VCaP (cell line): ENCODE measurements at regions not wholly inside any gene's neighbourhood (a gene's known extent, or its start where the extent isn't known, plus 50 kb on each side); places are given as distances from the start of the nearest gene placed in this dataset.

ENCODE experiments used
- H3K27ac ChIP-seq: fragments of 450-650 bp; 2 replicates; pipeline ENCODE4 v1.5.1; 2017
- CTCF ChIP-seq: fragments of 450-650 bp; conservative IDR thresholded peaks from 2 replicates; pipeline ENCODE4 v1.5.1; 2017; ENCODE audit warnings: mild to moderate bottlenecking, moderate library complexity

DNA sequence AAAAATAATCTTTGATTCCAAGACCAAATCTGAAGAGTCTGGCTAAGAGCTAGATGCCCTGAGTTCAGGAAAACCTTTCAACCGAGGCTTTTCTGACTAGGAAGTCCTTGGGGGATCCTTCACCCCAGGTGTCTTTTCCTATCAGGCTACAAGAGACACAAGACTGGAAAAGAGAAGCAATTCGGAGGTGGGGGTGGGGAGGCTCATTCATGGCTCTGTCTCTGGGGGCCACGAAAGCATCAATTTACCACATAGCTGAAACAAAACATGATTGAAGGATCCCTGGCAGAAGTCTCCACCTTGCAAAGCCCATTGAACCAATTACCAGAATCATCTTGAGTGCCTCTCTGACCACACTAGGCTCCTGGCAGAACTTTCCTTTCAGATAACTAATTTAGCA, 239.8 kb upstream of the SALL1 start:
- H3K27ac ChIP-seq = no peak overlapping the region
- no peak for TF ChIP-seq CTCF

- H3K27ac ChIP-seq = no peak overlapping the region
- no peak for TF ChIP-seq CTCF
Observed at GRCh38 chr16:51389881-51390280, 238.8 kb upstream of the SALL1 start.

DNA sequence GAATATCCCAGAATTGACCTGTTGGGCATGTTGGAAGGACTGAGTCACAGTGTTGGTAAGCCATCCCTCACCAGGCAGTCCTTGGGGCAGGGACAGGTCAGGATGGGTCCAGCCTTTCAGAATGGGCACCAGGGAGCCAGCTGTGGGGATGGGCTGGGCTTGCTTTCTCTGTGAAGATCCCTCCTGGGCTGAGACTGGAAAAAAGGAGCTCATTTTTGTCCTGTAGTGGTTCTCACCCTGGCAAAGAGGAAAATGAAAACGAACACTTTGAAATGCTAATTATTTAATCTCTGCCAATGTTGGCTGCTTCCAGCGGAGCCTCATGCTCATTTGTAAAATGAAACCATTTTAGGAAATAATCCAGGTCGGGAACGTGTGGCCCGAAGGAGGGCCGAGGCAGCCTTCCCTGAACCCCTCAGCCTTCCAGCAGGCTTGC, 237.5 kb upstream of the SALL1 start:
- no peak overlapping the region for H3K27ac ChIP-seq
- TF ChIP-seq CTCF = no peak

- H3K27ac ChIP-seq = no peak overlapping the region
- TF ChIP-seq CTCF = no peak
Observed at GRCh38 chr16:51383909-51384308, 232.8 kb upstream of the SALL1 start.

- no peak for TF ChIP-seq CTCF
Observed at GRCh38 chr16:51382940-51383339, 231.9 kb upstream of the SALL1 start.

DNA sequence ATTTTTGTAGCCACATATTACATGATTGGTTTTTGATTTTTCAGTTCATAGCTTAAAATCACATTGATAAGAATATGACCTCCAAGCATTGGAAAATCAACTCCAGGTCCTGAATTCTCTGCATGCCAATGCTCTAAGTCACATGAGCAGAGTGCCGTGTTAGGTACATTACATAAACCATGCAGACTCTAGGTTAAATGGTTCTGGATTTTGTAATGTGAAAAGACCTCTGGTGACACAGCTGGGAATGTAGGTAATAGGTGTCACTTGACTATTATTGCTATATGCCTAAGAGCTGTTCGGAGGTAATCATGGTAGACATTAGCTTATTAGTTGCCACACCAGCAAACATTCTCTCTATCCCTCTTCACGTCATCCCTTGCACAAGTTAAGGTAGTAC, 231.1 kb upstream of the SALL1 start:
- TF ChIP-seq CTCF = no peak
- H3K27ac ChIP-seq = no peak overlapping the region

More at GRCh38 chr16:51382940-51383339, 231.9 kb upstream of the SALL1 start:
- no peak overlapping the region for H3K27ac ChIP-seq

GRCh38 chr16:51376080-51376479, 225.0 kb upstream of the SALL1 start:
- TF ChIP-seq CTCF = no peak
- H3K27ac ChIP-seq = no peak overlapping the region

- no peak for TF ChIP-seq CTCF
- no peak overlapping the region for H3K27ac ChIP-seq
Observed at GRCh38 chr16:51374790-51375189, 223.7 kb upstream of the SALL1 start.
